ENCODE measurements at regions not wholly inside any gene's neighbourhood (a gene's known extent, or its start where the extent isn't known, plus 50 kb on each side); places are given as distances from the start of the nearest gene placed in this dataset.

- CTCF ChIA-PET, result interaction anchor here (0.7 to 1.3 kb wide), 2 partner anchors 34 to 75 kb away, joined by 4 to 6 read pairs; no protein-coding TSS in a partner anchor
- TF ChIP-seq CTCF (IDR thresholded peaks at IDR 0.05; ENCODE audit: unreplicated experiment), result no peak
- H3K27me3 Mint-ChIP-seq (ENCODE audit: insufficient read depth, unreplicated experiment), result peaks cover 68% of the 10 kb centered on the region
These were observed 50.0 kb upstream of the CEACAM21 start for GRCh38 chr19:41525989-41526388.

More at GRCh38 chr19:41525989-41526388, 50.0 kb upstream of the CEACAM21 start:
- H3K36me3 Mint-ChIP-seq (ENCODE audit: insufficient read depth, unreplicated experiment), result peaks cover 7% of the 10 kb centered on the region
- H3K27ac Mint-ChIP-seq (ENCODE audit: low read depth, unreplicated experiment), result no peak overlapping the region
- BruUV-seq (replicated peaks), result no TSS peak
- H3K4me3 Mint-ChIP-seq (ENCODE audit: unreplicated experiment), result no peak overlapping the region
- no peaks in the 10 kb centered on the region for H3K9me3 Mint-ChIP-seq (ENCODE audit: unreplicated experiment)
- no peak for DNase-seq (ENCODE audit: unreplicated experiment)
- POLR2A ChIA-PET, result interaction anchor here (1.0 kb wide), 1 partner anchor 525 kb away, joined by 3 read pairs; no protein-coding TSS in a partner anchor
- H3K4me1 Mint-ChIP-seq (ENCODE audit: insufficient read depth, unreplicated experiment), result peaks cover 5% of the 10 kb centered on the region
- intact Hi-C loops (cut with micrococcal nuclease), result no loop called here

Measured in MCF 10A (cell line).